Upper lobe of left lung (tissue), 6 donors: ENCODE measurements at regions not wholly inside any gene's neighbourhood (a gene's known extent, or its start where the extent isn't known, plus 50 kb on each side); places are given as distances from the start of the nearest gene placed in this dataset.
"Not testable (repeated sequence)": the region's sequence is repeated elsewhere in the genome, so short reads cannot be mapped to it uniquely, and the experiment has no call there.

Source experiments
- ATAC-seq, 2 donors: fragments of 200-7000 bp; cut with Tn5 transposase; one replicate each; pipeline ENCODE4 v1.9.1; 2022; ENCODE audit warnings: mild to moderate bottlenecking in 2 of 2, moderate library complexity in 2 of 2; ENCODE audit not compliant: low FRiP score in 2 of 2
- DNase-seq, 2 donors: peaks; one replicate each; pipeline ENCODE4 v3.0.0-alpha.2; 2019 to 2020
- H3K27ac ChIP-seq, 4 donors: fragments of 200-600 bp; sonication (generic); one replicate each; pipeline ENCODE4 v1.5.1; 2016 to 2019
- H3K27me3 ChIP-seq, 4 donors: fragments of 200-600 bp; sonication (generic); one replicate each; pipeline ENCODE4 v1.5.1; 2017 to 2019
- H3K36me3 ChIP-seq, 4 donors: fragments of 200-600 bp; sonication (generic); one replicate each; pipeline ENCODE4 v1.5.1; 2016 to 2019
- H3K4me1 ChIP-seq, 4 donors: fragments of 200-600 bp; sonication (generic); one replicate each; pipeline ENCODE4 v1.5.1; 2018 to 2019
- H3K4me3 ChIP-seq, 4 donors: fragments of 200-600 bp; sonication (generic); one replicate each; pipeline ENCODE4 v1.5.1; 2017 to 2019; ENCODE audit warnings: mild to moderate bottlenecking in 2 of 4, moderate library complexity in 1 of 4
- H3K9me3 ChIP-seq, 4 donors: fragments of 200-600 bp; sonication (generic); one replicate each; pipeline ENCODE4 v1.5.1; 2018 to 2019
- EP300 ChIP-seq, 4 donors: sonication (generic); formaldehyde crosslinking; IDR thresholded peaks; one replicate each; pipeline ENCODE4 v1.5.1; 2017; ENCODE audit warnings: antibody characterized with exemption in 4 of 4, control low read depth in 2 of 4
- POLR2A ChIP-seq, 4 donors: fragments of 450-650 bp; IDR thresholded peaks; one replicate each; pipeline ENCODE4 v1.5.1; 2016 to 2017; ENCODE audit warnings: antibody characterized with exemption in 4 of 4, mild to moderate bottlenecking in 2 of 4
- POLR2AphosphoS5 ChIP-seq, 2 donors: sonication (generic); formaldehyde crosslinking; IDR thresholded peaks; one replicate each; pipeline ENCODE4 v1.5.1; 2017; ENCODE audit warnings: antibody characterized with exemption in 2 of 2
- WGBS, 2 donors: methylation state at CpG; one replicate each; pipeline ENCODE4 v1.1.5; 2017 to 2018; 5-methylcytosine and 5-hydroxymethylcytosine counted together
- TF ChIP-seq, protein P1 (sequence below), 6 experiments: fragments of 450-650 bp in 4 of 6; fragments of 200-600 bp in 2 of 6; sonication (generic) in 2 of 6; IDR thresholded peaks; one replicate each; pipeline ENCODE4 v1.5.1; 2016 to 2019; ENCODE audit warnings: antibody characterized with exemption in 6 of 6
- donor health status: DM: no; HTN: no; CAD: no; lungs with moderate emphysema.
- donor health status: DM: no; HTN: yes; CAD: no; lungs with severe emphysema.

DNA sequence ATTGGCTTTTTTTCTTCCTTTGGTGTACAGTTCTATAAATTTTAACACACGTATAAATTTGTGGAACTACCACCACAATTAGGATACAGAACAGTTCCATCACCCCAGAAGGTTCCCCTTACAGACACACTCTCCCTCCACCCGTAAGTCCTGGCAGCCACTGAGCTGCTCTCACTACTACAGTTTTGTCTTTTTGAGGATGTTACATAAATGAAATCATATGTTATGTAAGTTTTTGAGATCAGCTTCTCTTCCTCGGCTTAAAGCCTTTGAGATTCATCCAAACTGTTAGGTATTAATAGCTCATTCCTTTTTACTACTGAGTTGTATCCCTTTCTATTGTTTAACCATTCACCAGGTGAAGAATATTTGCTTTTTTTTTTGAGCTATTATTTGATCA, 74.3 kb upstream of the SLC24A4 start:
- H3K4me3 ChIP-seq, result no peak overlapping the region
- peaks cover 0 to 13% (median 12%) of the 10 kb centered on the region in 4 donors for H3K9me3 ChIP-seq
- H3K27ac ChIP-seq, result peak overlapping the region in 1 of 4 donors; percentile 63
- DNase-seq (no peak), ATAC-seq (no peak)
- H3K36me3 ChIP-seq, result no peaks in the 10 kb centered on the region
- 42 to 47% methylated on average over 3 of the region's 3 CpGs for WGBS, 2 donors
- no peaks in the 10 kb centered on the region for H3K27me3 ChIP-seq
- peaks cover 0 to 5% (median 0%) of the 10 kb centered on the region in 4 donors for H3K4me1 ChIP-seq
- TF ChIP-seq POLR2AphosphoS5 (IDR thresholded peaks at IDR 0.05), result no peak
- TF ChIP-seq EP300 (IDR thresholded peaks at IDR 0.05), result no peak
- TF ChIP-seq POLR2A (IDR thresholded peaks at IDR 0.05), result no peak
- TF ChIP-seq, protein P1, sequence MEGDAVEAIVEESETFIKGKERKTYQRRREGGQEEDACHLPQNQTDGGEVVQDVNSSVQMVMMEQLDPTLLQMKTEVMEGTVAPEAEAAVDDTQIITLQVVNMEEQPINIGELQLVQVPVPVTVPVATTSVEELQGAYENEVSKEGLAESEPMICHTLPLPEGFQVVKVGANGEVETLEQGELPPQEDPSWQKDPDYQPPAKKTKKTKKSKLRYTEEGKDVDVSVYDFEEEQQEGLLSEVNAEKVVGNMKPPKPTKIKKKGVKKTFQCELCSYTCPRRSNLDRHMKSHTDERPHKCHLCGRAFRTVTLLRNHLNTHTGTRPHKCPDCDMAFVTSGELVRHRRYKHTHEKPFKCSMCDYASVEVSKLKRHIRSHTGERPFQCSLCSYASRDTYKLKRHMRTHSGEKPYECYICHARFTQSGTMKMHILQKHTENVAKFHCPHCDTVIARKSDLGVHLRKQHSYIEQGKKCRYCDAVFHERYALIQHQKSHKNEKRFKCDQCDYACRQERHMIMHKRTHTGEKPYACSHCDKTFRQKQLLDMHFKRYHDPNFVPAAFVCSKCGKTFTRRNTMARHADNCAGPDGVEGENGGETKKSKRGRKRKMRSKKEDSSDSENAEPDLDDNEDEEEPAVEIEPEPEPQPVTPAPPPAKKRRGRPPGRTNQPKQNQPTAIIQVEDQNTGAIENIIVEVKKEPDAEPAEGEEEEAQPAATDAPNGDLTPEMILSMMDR (IDR thresholded peaks at IDR 0.05), result no peak

DNA sequence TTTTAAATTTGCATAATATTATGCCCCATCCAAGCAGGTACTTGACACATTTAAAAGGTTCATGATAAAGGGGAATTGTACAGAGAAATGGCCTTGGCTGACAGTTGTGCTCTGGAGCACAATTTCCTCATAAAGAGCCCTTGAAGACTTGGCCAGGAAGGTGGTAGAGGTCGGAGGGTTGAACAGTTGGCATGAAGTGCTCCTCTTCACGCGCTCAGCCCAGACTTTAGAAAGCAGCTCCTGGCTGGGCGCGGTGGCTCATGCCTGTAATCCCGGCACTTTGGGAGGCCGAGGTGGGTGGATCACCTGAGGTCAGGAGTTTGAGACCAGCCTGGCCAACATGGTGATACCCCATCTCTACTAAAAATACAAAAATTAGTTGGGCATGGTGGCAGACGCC, 72.6 kb upstream of the SLC24A4 start:
- peak in 1 of 2 donors; percentile 29 for DNase-seq
- WGBS, 2 donors, result 38 to 68% methylated on average over 2 to 8 of the region's 8 CpGs
- not testable (repeated sequence) for H3K27ac ChIP-seq, H3K4me3 ChIP-seq, ATAC-seq, H3K36me3 ChIP-seq, H3K4me1 ChIP-seq, H3K27me3 ChIP-seq, H3K9me3 ChIP-seq

DNA sequence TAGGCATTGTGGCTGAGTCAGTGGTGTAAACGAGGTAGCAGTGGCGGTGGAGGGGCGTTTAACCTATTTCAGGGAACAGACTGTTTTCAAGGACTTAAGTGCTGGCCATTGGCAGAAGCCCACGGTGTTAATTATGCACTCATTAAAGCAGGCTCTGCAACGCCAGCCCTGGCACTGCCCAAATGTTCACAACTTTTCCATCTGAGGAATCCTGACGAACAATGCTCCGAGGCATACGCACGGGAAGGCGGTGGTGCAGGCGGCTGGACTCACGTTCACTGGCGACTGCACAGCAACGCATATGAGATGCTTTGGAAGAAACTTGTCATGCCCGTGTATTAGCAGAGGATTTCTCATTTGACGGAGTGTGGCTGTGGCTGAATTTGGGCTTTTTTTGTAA, 70.6 kb upstream of the SLC24A4 start:
- Histone ChIP-seq H3K4me3 (no peak overlapping the region), H3K27me3 (no peaks in the 10 kb centered on the region), H3K4me1 (peaks cover 0 to 8% (median 5%) of the 10 kb centered on the region in 4 donors), H3K27ac (no peak overlapping the region), H3K9me3 (no peaks in the 10 kb centered on the region), H3K36me3 (no peaks in the 10 kb centered on the region)
- 62 to 66% methylated on average over 11 to 16 of the region's 16 CpGs for WGBS, 2 donors
- DNase-seq, result peak in 1 of 2 donors; percentile 32
- ATAC-seq, result no peak
- no peak for TF ChIP-seq EP300 (IDR thresholded peaks at IDR 0.05)
- TF ChIP-seq POLR2AphosphoS5 (IDR thresholded peaks at IDR 0.05), result no peak
- TF ChIP-seq, protein P1 (IDR thresholded peaks at IDR 0.05), result no peak
- TF ChIP-seq POLR2A (IDR thresholded peaks at IDR 0.05), result no peak

DNA sequence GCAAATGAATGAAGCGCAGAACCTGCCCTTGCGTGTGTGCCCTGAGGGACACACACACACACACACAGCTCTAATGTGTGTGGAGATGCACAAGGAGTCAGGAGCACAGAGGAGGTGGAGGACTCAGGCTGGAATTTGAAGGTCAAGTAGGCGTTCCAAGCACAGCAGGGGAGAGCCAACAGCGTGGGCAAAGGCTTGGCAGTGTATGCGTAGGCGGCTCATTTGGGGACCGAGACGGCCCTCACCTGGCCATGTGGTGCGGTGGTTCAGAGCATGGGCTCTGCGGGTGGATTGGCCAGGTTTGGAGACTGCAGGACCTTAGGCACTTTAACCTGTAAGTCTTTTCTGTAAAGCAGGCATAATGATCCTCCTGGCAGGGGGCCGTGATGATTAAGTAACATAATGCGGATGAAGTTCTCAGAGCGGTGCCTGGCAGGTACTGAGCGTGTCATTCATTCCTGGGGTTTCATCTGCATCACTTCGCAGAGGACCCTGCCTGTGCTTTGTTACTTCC, 69.5 kb upstream of the SLC24A4 start:
- no peaks in the 10 kb centered on the region for H3K27me3 ChIP-seq
- DNase-seq, result peak in 1 of 2 donors; percentile 20
- H3K9me3 ChIP-seq, result no peaks in the 10 kb centered on the region
- H3K36me3 ChIP-seq, result no peaks in the 10 kb centered on the region
- ATAC-seq, result peak in 1 of 2 donors; percentile 37
- TF ChIP-seq EP300 (IDR thresholded peaks at IDR 0.05) (no peak), POLR2AphosphoS5 (IDR thresholded peaks at IDR 0.05) (no peak), POLR2A (IDR thresholded peaks at IDR 0.05) (no peak)
- TF ChIP-seq, protein P1 (IDR thresholded peaks at IDR 0.05), result no peak
- peaks cover 0 to 7% (median 3%) of the 10 kb centered on the region in 4 donors for H3K4me1 ChIP-seq
- 55 to 67% methylated on average over 7 to 15 of the region's 15 CpGs for WGBS, 2 donors
- H3K27ac ChIP-seq, result no peak overlapping the region
- H3K4me3 ChIP-seq, result no peak overlapping the region

DNA sequence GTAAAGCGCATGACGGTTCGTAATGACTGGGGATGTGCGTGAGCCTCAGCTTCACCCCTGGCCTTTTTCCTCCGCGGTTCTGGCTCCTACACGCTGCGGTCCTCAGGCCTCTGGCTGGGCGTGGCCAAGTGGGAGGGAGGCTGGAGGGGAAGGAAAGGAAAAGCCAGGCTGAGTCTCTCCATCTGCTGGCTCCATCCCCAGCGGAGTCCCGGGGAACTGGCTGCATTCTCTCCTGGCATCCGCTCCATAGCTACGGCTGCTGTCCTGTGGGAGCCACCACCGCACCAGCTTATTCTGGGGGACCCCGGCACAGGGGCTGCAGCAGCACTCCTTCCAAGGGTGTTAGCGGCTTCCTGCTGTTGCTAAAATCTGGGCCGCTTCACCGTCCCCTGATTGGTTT, 68.2 kb upstream of the SLC24A4 start:
- H3K4me3 ChIP-seq, result no peak overlapping the region
- no peak for TF ChIP-seq EP300 (IDR thresholded peaks at IDR 0.05)
- TF ChIP-seq, protein P1 (IDR thresholded peaks at IDR 0.05), result no peak
- TF ChIP-seq POLR2A (IDR thresholded peaks at IDR 0.05), result no peak
- TF ChIP-seq POLR2AphosphoS5 (IDR thresholded peaks at IDR 0.05), result no peak
- peak in 1 of 2 donors; percentile 59 for DNase-seq

More for the DNA sequence above, 68.2 kb upstream of the SLC24A4 start:
- peak; percentile 66 to 89 for ATAC-seq
- H3K27ac ChIP-seq, result no peak overlapping the region
- peaks cover 0 to 7% (median 3%) of the 10 kb centered on the region in 4 donors for H3K4me1 ChIP-seq
- H3K9me3 ChIP-seq, result no peaks in the 10 kb centered on the region
- H3K27me3 ChIP-seq, result no peaks in the 10 kb centered on the region
- H3K36me3 ChIP-seq, result no peaks in the 10 kb centered on the region
- 24 to 42% methylated on average over 14 to 18 of the region's 18 CpGs for WGBS, 2 donors
